NCI-H1417 (cell line): ENCODE measurements at regions not wholly inside any gene's neighbourhood (a gene's known extent, or its start where the extent isn't known, plus 50 kb on each side); places are given as distances from the start of the nearest gene placed in this dataset.
A peak's percentile ranks its signal among the peaks of the same experiment; 100 is the strongest.
"Not testable (repeated sequence)": the region's sequence is repeated elsewhere in the genome, so short reads cannot be mapped to it uniquely, and the experiment has no call there.

Experiments used
- DNase-seq, 3 experiments: peaks; one replicate each; lab custom pipeline; 2025; lab: John Stamatoyannopoulos, UW

DNA sequence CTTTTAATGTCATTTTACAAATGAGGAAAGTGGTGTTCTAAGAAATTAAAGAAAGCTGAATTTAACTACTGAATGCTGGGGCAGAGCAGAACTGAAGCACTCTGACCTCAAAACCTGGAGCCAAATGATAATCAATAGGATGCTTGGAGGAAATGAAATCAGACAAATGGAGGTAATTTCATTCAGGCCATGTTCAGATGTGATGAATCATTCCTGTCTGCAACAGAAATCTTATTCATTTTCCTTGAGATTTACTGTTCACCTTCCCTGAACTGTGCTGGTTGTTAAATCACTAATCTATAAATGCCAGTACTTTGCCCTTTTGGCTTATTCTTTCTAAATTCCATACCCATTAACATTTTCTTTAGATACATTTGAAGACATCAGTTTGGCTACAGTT is 85.6 kb upstream of the SNX7 start:
- no peak for DNase-seq

DNA sequence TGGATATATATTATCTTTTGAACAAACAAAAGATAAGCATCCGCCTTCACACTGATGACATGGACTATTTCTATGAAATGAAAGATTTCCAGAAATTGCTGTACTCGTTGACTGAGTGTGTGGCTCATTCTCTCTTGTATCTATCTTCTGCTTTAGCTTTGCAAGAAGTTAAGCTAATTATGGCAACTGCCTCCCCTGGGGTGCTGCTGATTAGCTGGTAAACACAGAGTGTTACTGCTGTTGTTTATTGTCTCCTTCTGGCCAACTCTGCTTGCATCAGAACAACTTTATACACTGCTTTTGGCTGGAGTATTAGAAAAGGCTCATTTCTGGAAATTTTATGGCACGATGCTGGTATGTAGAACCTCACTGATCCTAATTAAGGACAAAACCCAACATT is 95.6 kb upstream of the SNX7 start:
- DNase-seq: peak in 1 of 3 experiments; percentile 11

GRCh38 chr1:98559291-98559690 is 102.2 kb upstream of the SNX7 start:
- no peak for DNase-seq

DNA sequence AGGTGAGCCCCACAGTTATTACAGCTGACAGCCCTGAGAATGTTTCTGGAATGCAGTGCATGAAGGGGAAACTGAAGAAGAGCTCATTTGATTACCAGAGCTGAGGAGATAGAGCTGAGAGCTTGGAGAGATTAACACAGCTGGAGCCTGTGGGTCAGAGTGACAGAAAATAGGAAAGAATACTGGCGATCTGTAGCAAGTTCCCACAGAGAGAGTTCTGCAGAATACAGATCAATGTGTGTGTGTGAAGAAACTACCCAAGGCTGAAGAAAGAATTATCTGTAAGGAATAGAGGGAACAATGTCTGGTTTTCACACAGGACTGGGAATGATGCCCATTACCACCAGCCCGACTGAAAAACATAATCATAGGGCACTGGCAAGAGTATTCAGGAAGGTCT is 103.6 kb upstream of the SNX7 start:
- no peak for DNase-seq

- DNase-seq: peak in 2 of 3 experiments; percentile 5 to 26
Measured at GRCh38 chr1:98556521-98557158, 104.9 kb upstream of the SNX7 start.

GRCh38 chr1:98555814-98556213 is 105.7 kb upstream of the SNX7 start:
- no peak for DNase-seq

GRCh38 chr1:98552576-98553074 is 108.9 kb upstream of the SNX7 start:
- DNase-seq: not testable (repeated sequence)

- no peak for DNase-seq
Measured at GRCh38 chr1:98550076-98550475, 111.4 kb upstream of the SNX7 start.

GRCh38 chr1:98546319-98546718 is 115.2 kb upstream of the SNX7 start:
- no peak for DNase-seq

GRCh38 chr1:98538106-98538505 is 123.4 kb upstream of the SNX7 start:
- DNase-seq: no peak

- DNase-seq: no peak
Measured at GRCh38 chr1:98523256-98523655, 138.3 kb upstream of the SNX7 start.

GRCh38 chr1:98516306-98516705 is 145.2 kb upstream of the SNX7 start:
- no peak for DNase-seq

DNA sequence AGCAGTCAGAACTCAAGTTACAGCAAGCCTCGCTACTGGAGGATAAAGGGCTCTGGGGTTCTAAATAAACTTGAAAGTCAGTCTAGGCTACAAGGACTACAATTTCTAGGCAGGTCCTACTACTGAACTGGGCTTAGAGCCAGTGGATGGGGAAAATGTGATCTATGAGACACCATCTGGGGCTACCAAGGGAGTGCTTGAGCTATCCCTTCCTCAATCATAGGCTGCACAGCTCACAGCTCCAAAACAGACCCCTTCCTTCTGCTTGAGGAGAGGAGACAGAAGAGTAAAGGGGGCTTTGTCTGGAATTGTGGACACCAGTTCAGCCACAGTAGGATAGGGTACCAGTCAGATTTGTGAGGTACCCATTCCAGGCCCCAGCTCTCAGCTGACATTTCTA is 145.8 kb upstream of the SNX7 start:
- no peak for DNase-seq

GRCh38 chr1:98512216-98512615 is 149.3 kb upstream of the SNX7 start:
- DNase-seq: not testable (repeated sequence)

- no peak for DNase-seq
Measured at GRCh38 chr1:98503771-98504170, 157.8 kb upstream of the SNX7 start.

DNA sequence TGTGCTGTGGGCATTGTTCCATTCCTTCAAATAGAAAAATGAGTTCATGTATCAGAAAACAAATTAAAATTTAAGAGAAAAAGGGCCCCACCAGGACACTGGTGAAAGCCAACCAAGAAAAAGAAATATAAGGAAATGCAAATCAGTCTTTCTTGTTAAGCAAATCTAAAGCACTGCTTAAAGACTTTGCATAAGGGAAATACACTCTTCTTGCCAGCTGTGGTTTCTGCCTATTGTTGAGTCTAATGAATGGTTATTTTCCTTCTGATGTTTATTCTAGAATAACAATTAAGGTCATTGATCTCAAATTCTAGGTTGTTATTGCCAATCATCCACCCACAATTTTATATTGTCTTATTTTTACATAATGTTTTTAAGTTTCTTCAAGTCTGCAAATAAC is 158.6 kb upstream of the SNX7 start:
- peak in 1 of 3 experiments; percentile 48 for DNase-seq

DNA sequence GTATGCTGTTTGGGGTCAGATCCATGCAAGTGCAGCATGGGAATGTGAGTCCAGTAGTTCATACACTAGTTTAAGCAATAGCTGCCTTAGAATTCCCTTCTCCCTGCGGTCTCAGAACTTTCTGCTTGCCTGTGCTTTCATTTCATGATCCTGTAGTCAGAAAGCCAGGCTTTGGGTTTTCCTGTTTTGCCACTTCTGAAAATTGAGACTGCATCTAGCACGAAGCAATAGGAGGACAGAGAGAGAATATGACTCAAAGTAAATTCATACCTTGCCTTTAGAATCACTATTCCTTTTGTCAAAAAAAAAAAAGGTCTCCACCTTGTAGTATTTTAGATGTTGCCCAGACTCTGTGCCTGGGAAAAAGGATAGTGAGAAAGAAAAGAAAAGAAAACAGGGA is 161.2 kb upstream of the SNX7 start:
- DNase-seq: no peak

DNA sequence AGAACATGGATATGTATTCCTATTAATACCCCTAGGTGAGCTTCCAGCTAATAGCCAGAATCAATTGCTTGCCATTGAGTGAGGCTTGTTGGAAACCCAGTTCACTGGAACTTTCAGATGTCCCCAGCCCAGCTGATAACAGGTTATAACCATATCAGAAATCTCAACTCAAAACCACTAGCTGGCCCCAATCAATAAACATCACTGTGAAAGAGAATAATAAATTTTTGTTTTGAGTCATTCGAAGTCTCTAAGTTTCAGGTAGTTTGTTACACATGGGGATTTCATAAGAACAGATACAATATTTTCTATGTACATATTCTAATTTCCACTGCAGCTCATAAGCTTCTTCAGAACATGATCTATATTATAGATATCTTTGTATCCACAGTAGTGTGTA is 162.9 kb upstream of the SNX7 start:
- DNase-seq: no peak

DNA sequence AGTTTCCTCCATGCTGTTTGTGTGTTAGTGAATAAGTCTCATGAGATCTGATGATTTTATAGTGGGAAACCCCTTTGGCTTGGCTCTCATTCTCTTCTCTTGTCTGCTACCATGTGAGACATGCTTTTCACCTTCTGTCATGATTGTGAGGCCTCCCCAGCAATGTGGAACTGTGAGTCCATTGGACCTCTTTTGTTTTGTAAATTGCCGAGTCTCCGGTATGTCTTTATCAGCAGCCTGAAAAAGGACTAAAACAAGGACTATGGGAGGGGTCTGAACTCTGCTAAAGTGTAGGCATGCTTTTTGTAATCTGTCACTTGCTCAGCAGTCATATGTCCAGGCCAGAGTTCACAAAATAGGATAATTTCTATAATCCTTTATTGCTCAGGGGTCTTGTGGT is 164.0 kb upstream of the SNX7 start:
- DNase-seq: no peak

- DNase-seq: no peak
Measured at GRCh38 chr1:98496256-98496995, 165.1 kb upstream of the SNX7 start.

GRCh38 chr1:98493469-98493868 is 168.1 kb upstream of the SNX7 start:
- no peak for DNase-seq

GRCh38 chr1:98490099-98490498 is 171.4 kb upstream of the SNX7 start:
- no peak for DNase-seq

- DNase-seq: no peak
Measured at GRCh38 chr1:98487620-98488019, 173.9 kb upstream of the SNX7 start.

- DNase-seq: no peak
Measured at GRCh38 chr1:98482611-98483010, 178.9 kb upstream of the SNX7 start.
